CD14-positive monocyte (primary cell): ENCODE measurements at regions not wholly inside any gene's neighbourhood (a gene's known extent, or its start where the extent isn't known, plus 50 kb on each side); places are given as distances from the start of the nearest gene placed in this dataset.

Experiments
- DNase-seq, 3 donors: peaks; one replicate each; pipeline ENCODE4 v3.0.0-alpha.2; 2011 to 2022
- H2AFZ ChIP-seq: 2 replicates; pipeline ENCODE4 v1.6.0; 2012; ENCODE audit warnings: mild to moderate bottlenecking, low read depth, low read length, inconsistent platforms; ENCODE audit not compliant: insufficient read depth, poor library complexity, severe bottlenecking
- H3K27ac ChIP-seq, 2 donors: 1 replicate in 1 of 2; 2 replicates in 1 of 2; pipeline ENCODE4 v1.5.1; 2012 to 2013; ENCODE audit warnings: low read length in 2 of 2, control low read depth in 1 of 2, inconsistent platforms in 1 of 2, low read depth in 1 of 2, mild to moderate bottlenecking in 1 of 2
- H3K27me3 ChIP-seq, 2 donors: one replicate each; pipeline versions ENCODE4 v1.6.0 to v1.6.1; 2011 to 2013; ENCODE audit warnings: low read length in 2 of 2; ENCODE audit not compliant: control insufficient read depth in 2 of 2, insufficient read depth in 2 of 2
- H3K36me3 ChIP-seq, 2 donors: replicated peaks in 1 of 2; 1 replicate in 1 of 2; 2 replicates in 1 of 2; pipeline versions ENCODE4 v1.5.1 to v1.6.1; 2012 to 2013; ENCODE audit warnings: low read length in 2 of 2, control low read depth in 1 of 2, inconsistent platforms in 1 of 2, mild to moderate bottlenecking in 1 of 2; ENCODE audit not compliant: insufficient read depth in 2 of 2, control insufficient read depth in 1 of 2
- H3K4me1 ChIP-seq, 2 donors: 1 replicate in 1 of 2; 2 replicates in 1 of 2; pipeline versions ENCODE4 v1.5.1 to v1.6.1; 2012 to 2013; ENCODE audit warnings: low read length in 2 of 2, control low read depth in 1 of 2, inconsistent platforms in 1 of 2, mild to moderate bottlenecking in 1 of 2, moderate library complexity in 1 of 2; ENCODE audit not compliant: insufficient read depth in 2 of 2, control insufficient read depth in 1 of 2
- H3K4me2 ChIP-seq: replicated peaks from 2 replicates; pipeline ENCODE3; 2012; ENCODE audit warnings: low read length, moderate library complexity, mild to moderate bottlenecking; ENCODE audit not compliant: poor library complexity, severe bottlenecking; ENCODE audit errors: extremely low read depth
- H3K4me3 ChIP-seq, 3 experiments: fragments of 200-600 bp in 1 of 3; sonication (generic) in 1 of 3; replicated peaks in 1 of 3; 1 replicate in 2 of 3; 2 replicates in 1 of 3; pipeline ENCODE4 v1.5.1; 2011 to 2013; ENCODE audit warnings: low read length in 3 of 3, mild to moderate bottlenecking in 3 of 3, control low read depth in 2 of 3, low read depth in 2 of 3, inconsistent platforms in 1 of 3, moderate library complexity in 1 of 3
- H3K79me2 ChIP-seq: 2 replicates; pipeline ENCODE4 v1.6.0; 2012; ENCODE audit warnings: mild to moderate bottlenecking, control low read depth, inconsistent platforms, low read length, moderate library complexity; ENCODE audit not compliant: insufficient read depth
- H3K9ac ChIP-seq: 2 replicates; pipeline ENCODE4 v1.6.0; 2017; ENCODE audit warnings: low read length, mild to moderate bottlenecking; ENCODE audit not compliant: insufficient read depth, poor library complexity, severe bottlenecking
- H3K9me3 ChIP-seq, 2 donors: replicated peaks in 1 of 2; 1 replicate in 1 of 2; 2 replicates in 1 of 2; pipeline versions ENCODE4 v1.5.1 to v1.6.1; 2012 to 2013; ENCODE audit warnings: low read length in 2 of 2, control low read depth in 1 of 2; ENCODE audit not compliant: control insufficient read depth in 1 of 2, insufficient read depth in 1 of 2
- H4K20me1 ChIP-seq: 2 replicates; pipeline ENCODE4 v1.6.0; 2012; ENCODE audit warnings: mild to moderate bottlenecking, low read length, control low read depth, moderate library complexity; ENCODE audit not compliant: insufficient read depth
- H3K27ac Mint-ChIP-seq, 7 donors: one replicate each; pipeline ENCODE4 v1.8.0; 2020; ENCODE audit warnings: mild to moderate bottlenecking in 7 of 7, mixed read lengths in 7 of 7, moderate library complexity in 6 of 7, inconsistent platforms in 2 of 7
- H3K27me3 Mint-ChIP-seq, 3 donors: one replicate each; pipeline ENCODE4 v1.8.0; 2021 to 2022; ENCODE audit warnings: low read depth in 3 of 3, mild to moderate bottlenecking in 3 of 3, mixed read lengths in 3 of 3, moderate library complexity in 3 of 3, inconsistent platforms in 1 of 3
- H3K36me3 Mint-ChIP-seq, 2 donors: one replicate each; pipeline ENCODE4 v1.8.0; 2020; ENCODE audit warnings: mixed read lengths in 2 of 2, inconsistent platforms in 1 of 2, mild to moderate bottlenecking in 1 of 2
- H3K4me1 Mint-ChIP-seq: one replicate; pipeline ENCODE4 v1.8.0; 2020; ENCODE audit warnings: mild to moderate bottlenecking, mixed read lengths
- H3K4me3 Mint-ChIP-seq, 2 donors: one replicate each; pipeline ENCODE4 v1.8.0; 2020; ENCODE audit warnings: mild to moderate bottlenecking in 2 of 2, mixed read lengths in 2 of 2, moderate library complexity in 1 of 2
- H3K9me3 Mint-ChIP-seq, 7 donors: one replicate each; pipeline ENCODE4 v1.8.0; 2020 to 2022; ENCODE audit warnings: mixed read lengths in 7 of 7, mild to moderate bottlenecking in 6 of 7, moderate library complexity in 6 of 7, inconsistent platforms in 2 of 7
- WGBS: methylation state at CpG from one replicate; pipeline ENCODE4 v1.1.5; 2013; ENCODE audit warnings: missing lambda C conversion rate; ENCODE audit not compliant: insufficient coverage; 5-methylcytosine and 5-hydroxymethylcytosine counted together
- intact Hi-C, 2 donors: fragments of 100-400 bp; cut with micrococcal nuclease; formaldehyde crosslinking; loops; one replicate each; pipeline versions ENCODE4 v1.15.0 to v1.15.1; 2023
- TF ChIP-seq, protein P1 (sequence below): fragments of 200-600 bp; IDR thresholded peaks from one replicate; pipeline ENCODE4 v1.8.0; 2022; ENCODE audit warnings: antibody characterized with exemption, mild to moderate bottlenecking

GRCh38 chr16:6932871-6933385, 399.7 kb upstream of the RBFOX1 start:
- WGBS: 90% methylated on average over 2 of the region's 5 CpGs
- Histone ChIP-seq H3K27me3 (no peaks in the 10 kb centered on the region), H3K9ac (no peak overlapping the region), H3K27ac (no peak overlapping the region), H3K4me3 (no peak overlapping the region), H3K4me1 (no peaks in the 10 kb centered on the region), H3K9me3 (no peaks in the 10 kb centered on the region), H3K4me2 (no peak overlapping the region), H4K20me1 (no peaks in the 10 kb centered on the region), H3K79me2 (no peaks in the 10 kb centered on the region), H3K36me3 (no peaks in the 10 kb centered on the region), H2AFZ (no peak overlapping the region)
- intact Hi-C loops: no loop called here
- Mint-ChIP-seq H3K4me3 (no peak overlapping the region), H3K9me3 (peaks cover 0 to 6% (median 2%) of the 10 kb centered on the region in 7 donors), H3K27me3 (peaks cover 0 to 3% (median 1%) of the 10 kb centered on the region in 3 donors), H3K4me1 (no peaks in the 10 kb centered on the region), H3K27ac (no peak overlapping the region), H3K36me3 (no peaks in the 10 kb centered on the region)
- no peak for DNase-seq
- TF ChIP-seq, protein P1, sequence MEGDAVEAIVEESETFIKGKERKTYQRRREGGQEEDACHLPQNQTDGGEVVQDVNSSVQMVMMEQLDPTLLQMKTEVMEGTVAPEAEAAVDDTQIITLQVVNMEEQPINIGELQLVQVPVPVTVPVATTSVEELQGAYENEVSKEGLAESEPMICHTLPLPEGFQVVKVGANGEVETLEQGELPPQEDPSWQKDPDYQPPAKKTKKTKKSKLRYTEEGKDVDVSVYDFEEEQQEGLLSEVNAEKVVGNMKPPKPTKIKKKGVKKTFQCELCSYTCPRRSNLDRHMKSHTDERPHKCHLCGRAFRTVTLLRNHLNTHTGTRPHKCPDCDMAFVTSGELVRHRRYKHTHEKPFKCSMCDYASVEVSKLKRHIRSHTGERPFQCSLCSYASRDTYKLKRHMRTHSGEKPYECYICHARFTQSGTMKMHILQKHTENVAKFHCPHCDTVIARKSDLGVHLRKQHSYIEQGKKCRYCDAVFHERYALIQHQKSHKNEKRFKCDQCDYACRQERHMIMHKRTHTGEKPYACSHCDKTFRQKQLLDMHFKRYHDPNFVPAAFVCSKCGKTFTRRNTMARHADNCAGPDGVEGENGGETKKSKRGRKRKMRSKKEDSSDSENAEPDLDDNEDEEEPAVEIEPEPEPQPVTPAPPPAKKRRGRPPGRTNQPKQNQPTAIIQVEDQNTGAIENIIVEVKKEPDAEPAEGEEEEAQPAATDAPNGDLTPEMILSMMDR: no peak

GRCh38 chr16:6929868-6930267, 402.8 kb upstream of the RBFOX1 start:
- Mint-ChIP-seq H3K4me3 (no peak overlapping the region), H3K9me3 (peaks cover 0 to 16% (median 2%) of the 10 kb centered on the region in 7 donors), H3K27me3 (peaks cover 0 to 2% (median 0%) of the 10 kb centered on the region in 3 donors), H3K36me3 (no peaks in the 10 kb centered on the region), H3K4me1 (no peaks in the 10 kb centered on the region), H3K27ac (no peak overlapping the region)
- no peaks in the 10 kb centered on the region for H3K79me2 ChIP-seq
- no peak overlapping the region for H2AFZ ChIP-seq
- H3K36me3 ChIP-seq: no peaks in the 10 kb centered on the region
- intact Hi-C loops: no loop called here
- TF ChIP-seq, protein P1: no peak
- no peaks in the 10 kb centered on the region for H3K4me1 ChIP-seq
- no peak overlapping the region for H3K9ac ChIP-seq
- no peak overlapping the region for H3K4me3 ChIP-seq
- no peaks in the 10 kb centered on the region for H3K9me3 ChIP-seq
- no peaks in the 10 kb centered on the region for H4K20me1 ChIP-seq
- H3K4me2 ChIP-seq: no peak overlapping the region
- H3K27ac ChIP-seq: no peak overlapping the region
- WGBS: 80% methylated on average over 2 of the region's 4 CpGs
- no peak for DNase-seq
- no peaks in the 10 kb centered on the region for H3K27me3 ChIP-seq
